Panc1 (cell line): ENCODE measurements at regions not wholly inside any gene's neighbourhood (a gene's known extent, or its start where the extent isn't known, plus 50 kb on each side); places are given as distances from the start of the nearest gene placed in this dataset.

Source experiments
- ATAC-seq: fragments of 200-7000 bp; cut with Tn5 transposase; 2 replicates; pipeline ENCODE4 v1.9.1; 2020; ENCODE audit warnings: mild to moderate bottlenecking, moderate library complexity
- BruUV-seq: library from RNA; stranded (reverse); fragments of 400-500 nt; replicated peaks from 2 replicates; lab custom pipeline; 2021; lab: Mats Ljungman, UMichigan
- CTCF ChIA-PET: fragments of 300-600 bp; sonication (Branson Sonifier 250); formaldehyde crosslinking; loops from one replicate; lab custom pipeline; 2022; ENCODE audit warnings: antibody characterized with exemption; lab: Charles Lee
- POLR2A ChIA-PET: fragments of 300-600 bp; sonication (Branson Sonifier 250); formaldehyde crosslinking; loops from one replicate; lab custom pipeline; 2022; ENCODE audit warnings: antibody characterized with exemption; lab: Charles Lee
- DNase-seq: peaks from one replicate; pipeline ENCODE4 v3.0.0-alpha.2; 2010; ENCODE audit warnings: low read depth, low spot score
- H3K27ac ChIP-seq: 2 replicates; pipeline ENCODE4 v1.5.1; 2011; ENCODE audit warnings: mild to moderate bottlenecking, low read length, inconsistent platforms
- H3K27me3 ChIP-seq: fragments of 200-500 bp; sonication (Bioruptor generic); 2 replicates; pipeline ENCODE4 v1.6.0; 2014; ENCODE audit warnings: low read length, inconsistent platforms; ENCODE audit not compliant: control insufficient read depth, insufficient read depth
- H3K36me3 ChIP-seq: fragments of 200-500 bp; sonication (Bioruptor generic); 2 replicates; pipeline ENCODE4 v1.5.1; 2014; ENCODE audit warnings: inconsistent platforms, mild to moderate bottlenecking, low read length, moderate library complexity; ENCODE audit not compliant: control insufficient read depth, insufficient read depth
- H3K4me1 ChIP-seq: 2 replicates; pipeline ENCODE4 v1.5.1; 2011; ENCODE audit warnings: inconsistent platforms, mild to moderate bottlenecking, low read length, moderate library complexity; ENCODE audit not compliant: control insufficient read depth, insufficient read depth
- H3K4me3 ChIP-seq, 2 experiments: 2 replicates each; pipeline ENCODE4 v1.5.1; 2011 to 2012; ENCODE audit warnings: low read depth in 2 of 2, low read length in 2 of 2, mild to moderate bottlenecking in 2 of 2, inconsistent platforms in 1 of 2, moderate library complexity in 1 of 2
- H3K9me3 ChIP-seq: fragments of 200-500 bp; sonication (Bioruptor generic); 2 replicates; pipeline ENCODE4 v1.5.1; 2014; ENCODE audit warnings: low read depth, mild to moderate bottlenecking, inconsistent platforms, low read length, moderate library complexity; ENCODE audit not compliant: control insufficient read depth, insufficient read depth
- CTCF ChIP-seq: fragments of 450-650 bp; IDR thresholded peaks from 2 replicates; pipeline ENCODE4 v1.5.1; 2017; ENCODE audit warnings: mild to moderate bottlenecking
- POLR2AphosphoS5 ChIP-seq: IDR thresholded peaks from 2 replicates; pipeline ENCODE4 v1.6.1; 2012; ENCODE audit warnings: mild to moderate bottlenecking, low read depth, low read length, moderate library complexity
- REST ChIP-seq, 2 experiments: IDR thresholded peaks; 2 replicates each; pipeline ENCODE4 v1.6.1; 2011 to 2012; ENCODE audit warnings: low read depth in 2 of 2, control low read depth in 1 of 2, low read length in 1 of 2, mild to moderate bottlenecking in 1 of 2, moderate library complexity in 1 of 2; ENCODE audit not compliant: insufficient read depth in 1 of 2
- SIN3A ChIP-seq: IDR thresholded peaks from 2 replicates; pipeline ENCODE4 v1.6.1; 2012; ENCODE audit warnings: low read depth, mild to moderate bottlenecking, low read length, moderate library complexity, borderline replicate concordance; ENCODE audit not compliant: insufficient read depth
- TCF7L2 ChIP-seq: IDR thresholded peaks from 2 replicates; pipeline ENCODE4 v1.6.1; 2011; ENCODE audit warnings: mild to moderate bottlenecking, low read depth, low read length, inconsistent platforms
- in situ Hi-C: cut with HindIII; loops from 2 replicates; pipeline ENCODE4 v1.10.0; 2016; ENCODE audit warnings: low sequenced_read_pairs, low pct_unique_long_range_greater_than_20kb
- intact Hi-C: fragments of 100-400 bp; cut with micrococcal nuclease; formaldehyde crosslinking; loops from one replicate; pipeline ENCODE4 v1.10.0; 2022; ENCODE audit not compliant: unreplicated experiment

GRCh38 chr14:65852689-65853088 lies 440.2 kb downstream of the FUT8 start:
- intact Hi-C loops: no loop called here
- Histone ChIP-seq H3K27me3 (no peaks in the 10 kb centered on the region), H3K36me3 (no peaks in the 10 kb centered on the region), H3K4me1 (no peaks in the 10 kb centered on the region), H3K27ac (no peak overlapping the region), H3K4me3 (no peak overlapping the region), H3K9me3 (no peaks in the 10 kb centered on the region)
- in situ Hi-C loops: no loop called here
- no peak for DNase-seq
- ATAC-seq: no peak
- TF ChIP-seq SIN3A (no peak), CTCF (no peak), TCF7L2 (no peak), REST (IDR thresholded peaks at IDR 0.05; ENCODE audit: insufficient read depth in 1 of 2, low read depth in 2 of 2, low read length in 1 of 2) (no peak), POLR2AphosphoS5 (no peak)
- CTCF ChIA-PET: no interaction called here
- BruUV-seq: no TSS peak
- POLR2A ChIA-PET: no interaction called here

- Histone ChIP-seq H3K36me3 (no peaks in the 10 kb centered on the region), H3K9me3 (no peaks in the 10 kb centered on the region), H3K27ac (no peak overlapping the region), H3K4me1 (no peaks in the 10 kb centered on the region), H3K27me3 (no peaks in the 10 kb centered on the region), H3K4me3 (no peak overlapping the region)
- no TSS peak for BruUV-seq
- CTCF ChIA-PET: no interaction called here
- no peak for TF ChIP-seq REST (IDR thresholded peaks at IDR 0.05; ENCODE audit: insufficient read depth in 1 of 2, low read depth in 2 of 2, low read length in 1 of 2)
- TF ChIP-seq POLR2AphosphoS5: no peak
- no peak for TF ChIP-seq TCF7L2
- no peak for TF ChIP-seq SIN3A
- TF ChIP-seq CTCF: no peak
- in situ Hi-C loops (no loop called here), intact Hi-C loops (no loop called here)
- ATAC-seq (no peak), DNase-seq (no peak)
- POLR2A ChIA-PET: no interaction called here
These were observed 441.0 kb downstream of the FUT8 start for GRCh38 chr14:65853407-65853955.
